Aorta (tissue), 5 donors: ENCODE measurements at regions not wholly inside any gene's neighbourhood (a gene's known extent, or its start where the extent isn't known, plus 50 kb on each side); places are given as distances from the start of the nearest gene placed in this dataset.

ENCODE experiments used
- ATAC-seq: fragments of 200-7000 bp; cut with Tn5 transposase; one replicate; pipeline ENCODE4 v1.9.1; 2022; ENCODE audit warnings: moderate library complexity; ENCODE audit not compliant: low FRiP score
- DNase-seq, 2 donors: peaks; one replicate each; pipeline ENCODE4 v3.0.0-alpha.2; 2020
- H3K27ac ChIP-seq, 2 donors: one replicate each; pipeline ENCODE4 v1.5.1; 2013; ENCODE audit warnings: low read length in 2 of 2, mild to moderate bottlenecking in 2 of 2, moderate library complexity in 2 of 2, control low read depth in 1 of 2, inconsistent platforms in 1 of 2, low read depth in 1 of 2
- H3K27me3 ChIP-seq, 2 donors: one replicate each; pipeline ENCODE4 v1.6.1; 2013; ENCODE audit warnings: control low read depth in 1 of 2, low read length in 1 of 2, mild to moderate bottlenecking in 1 of 2, moderate library complexity in 1 of 2; ENCODE audit not compliant: insufficient read depth in 2 of 2, control insufficient read depth in 1 of 2
- H3K36me3 ChIP-seq, 2 donors: one replicate each; pipeline ENCODE4 v1.6.1; 2013; ENCODE audit warnings: control low read depth in 1 of 2, low read length in 1 of 2, mild to moderate bottlenecking in 1 of 2; ENCODE audit not compliant: insufficient read depth in 2 of 2, control insufficient read depth in 1 of 2
- H3K4me1 ChIP-seq, 2 donors: one replicate each; pipeline ENCODE4 v1.6.1; 2013; ENCODE audit warnings: low read length in 2 of 2, control low read depth in 1 of 2, mild to moderate bottlenecking in 1 of 2, moderate library complexity in 1 of 2; ENCODE audit not compliant: insufficient read depth in 2 of 2, control insufficient read depth in 1 of 2
- H3K4me3 ChIP-seq, 2 donors: one replicate each; pipeline ENCODE4 v1.5.1; 2013; ENCODE audit warnings: low read length in 2 of 2, control low read depth in 1 of 2, mild to moderate bottlenecking in 1 of 2
- H3K9me3 ChIP-seq: one replicate; pipeline ENCODE4 v1.6.1; 2013; ENCODE audit warnings: mild to moderate bottlenecking, low read length; ENCODE audit not compliant: control insufficient read depth
- WGBS, 2 donors: extraction: QIAGEN DNeasy Blood & Tissue Kit; methylation state at CpG; one replicate each; pipeline ENCODE4 v1.1.7; 2013; 5-methylcytosine and 5-hydroxymethylcytosine counted together
- intact Hi-C, 2 donors: fragments of 100-400 bp; cut with DNase I; formaldehyde crosslinking; loops; one replicate each; pipeline versions ENCODE4 v1.14.2 to v1.15.0; 2022
- donor health status: healthy with polysubstance abuse.
- donor health status: Bipolar disorder and iron deficiency.
- donor health status: DM: no; HTN: no; CAD: no.
- donor health status: DM: no; HTN: no; CAD: no.
- donor health status: DM: yes; HTN: yes; CAD: no.

DNA sequence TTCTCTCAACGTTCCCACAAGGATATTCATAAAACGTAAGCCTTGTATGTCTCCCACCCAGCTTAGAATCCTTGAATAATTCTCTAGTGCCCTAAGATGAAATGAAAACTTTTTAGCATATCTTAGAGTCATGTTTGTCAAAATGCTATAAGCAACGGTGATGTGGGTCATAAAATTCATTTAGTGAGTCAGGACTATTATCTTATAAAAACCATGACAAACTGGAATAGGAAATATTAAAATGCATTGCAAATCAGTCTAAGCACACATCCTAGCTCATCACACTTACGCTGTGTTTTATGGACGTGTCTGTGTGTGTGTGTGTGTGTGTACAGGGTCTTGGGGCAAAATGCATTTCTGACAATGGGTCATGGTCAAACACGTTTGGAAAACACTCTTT is 119.9 kb upstream of the ST6GAL2 start:
- DNase-seq: no peak
- H3K4me1 ChIP-seq: no peaks in the 10 kb centered on the region
- no peaks in the 10 kb centered on the region for H3K36me3 ChIP-seq
- no peak overlapping the region for H3K27ac ChIP-seq
- H3K27me3 ChIP-seq: no peaks in the 10 kb centered on the region
- no peak for ATAC-seq
- intact Hi-C loops: no loop called here
- 83 to 85% methylated on average over 6 of the region's 6 CpGs for WGBS, 2 donors
- H3K9me3 ChIP-seq: no peaks in the 10 kb centered on the region
- no peak overlapping the region for H3K4me3 ChIP-seq

DNA sequence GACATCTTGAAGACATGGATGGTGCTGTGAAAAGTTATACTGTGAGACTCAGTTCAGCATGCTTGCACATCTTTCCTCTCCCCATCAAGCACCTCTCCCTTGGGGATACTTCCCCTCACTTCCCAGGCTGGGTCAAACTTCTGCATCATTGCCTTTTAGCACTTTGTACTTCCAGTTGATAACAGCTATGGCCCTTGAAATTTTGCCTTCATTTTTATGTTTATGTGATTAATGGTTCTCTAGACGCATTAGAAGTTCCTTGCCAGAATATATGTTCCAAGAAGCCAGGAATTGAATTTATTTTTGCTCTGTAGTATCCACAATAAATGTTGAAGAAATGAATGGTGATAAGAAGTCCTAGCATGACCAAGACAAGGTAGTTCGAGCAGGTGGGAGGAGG is 120.9 kb upstream of the ST6GAL2 start:
- no peaks in the 10 kb centered on the region for H3K27me3 ChIP-seq
- DNase-seq (no peak), ATAC-seq (no peak)
- no peak overlapping the region for H3K4me3 ChIP-seq
- no peaks in the 10 kb centered on the region for H3K9me3 ChIP-seq
- WGBS, 2 donors: 53 to 73% methylated on average over 2 of the region's 2 CpGs
- H3K36me3 ChIP-seq: no peaks in the 10 kb centered on the region
- H3K27ac ChIP-seq: no peak overlapping the region
- intact Hi-C loops: no loop called here
- no peaks in the 10 kb centered on the region for H3K4me1 ChIP-seq

DNA sequence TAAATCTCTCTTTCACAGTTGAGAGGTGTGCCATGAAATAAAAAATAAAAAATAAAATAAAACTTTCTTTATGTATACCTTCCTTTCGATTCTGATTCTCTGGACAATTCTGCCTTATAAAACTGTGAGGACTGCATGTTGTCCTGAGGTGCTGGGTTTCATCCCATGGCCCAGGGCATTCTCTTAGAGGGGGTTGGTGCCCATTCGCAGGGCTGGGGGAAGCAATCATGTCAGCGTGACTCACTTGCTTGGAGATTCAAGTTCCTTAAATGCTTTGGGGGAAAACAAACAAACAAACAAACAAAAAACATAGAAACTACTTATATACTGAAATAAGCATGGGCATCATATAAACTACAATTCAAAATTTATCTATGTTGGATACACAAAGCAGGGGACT is 122.0 kb upstream of the ST6GAL2 start:
- Histone ChIP-seq H3K4me1 (no peaks in the 10 kb centered on the region), H3K27ac (no peak overlapping the region), H3K4me3 (no peak overlapping the region), H3K36me3 (no peaks in the 10 kb centered on the region), H3K27me3 (no peaks in the 10 kb centered on the region), H3K9me3 (no peaks in the 10 kb centered on the region)
- intact Hi-C loops: no loop called here
- 62 to 93% methylated on average over 3 of the region's 3 CpGs for WGBS, 2 donors
- ATAC-seq (no peak), DNase-seq (no peak)

DNA sequence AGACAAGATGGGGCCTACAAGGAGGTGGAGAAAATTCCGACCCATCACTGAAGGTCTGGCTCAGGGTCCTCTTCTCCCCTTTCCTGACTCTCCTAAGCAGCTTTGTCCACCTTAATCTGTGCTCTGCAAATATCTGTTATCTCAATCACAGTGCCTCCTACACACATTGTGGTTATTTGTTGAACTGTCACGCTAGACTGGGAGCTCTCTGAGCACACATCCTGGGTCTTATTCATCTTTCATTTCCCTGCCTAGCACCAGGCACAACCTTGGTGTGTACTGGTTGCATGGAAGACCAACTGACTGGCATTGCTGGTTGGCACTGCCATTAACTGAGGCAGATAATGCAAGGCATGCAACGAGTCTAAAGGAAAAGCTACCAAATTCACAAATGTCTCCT is 122.9 kb upstream of the ST6GAL2 start:
- Histone ChIP-seq H3K27ac (no peak overlapping the region), H3K4me1 (no peaks in the 10 kb centered on the region), H3K9me3 (no peaks in the 10 kb centered on the region), H3K36me3 (no peaks in the 10 kb centered on the region), H3K27me3 (no peaks in the 10 kb centered on the region), H3K4me3 (no peak overlapping the region)
- ATAC-seq: no peak
- intact Hi-C loops: no loop called here
- 85 to 87% methylated on average over 3 of the region's 3 CpGs for WGBS, 2 donors
- no peak for DNase-seq

DNA sequence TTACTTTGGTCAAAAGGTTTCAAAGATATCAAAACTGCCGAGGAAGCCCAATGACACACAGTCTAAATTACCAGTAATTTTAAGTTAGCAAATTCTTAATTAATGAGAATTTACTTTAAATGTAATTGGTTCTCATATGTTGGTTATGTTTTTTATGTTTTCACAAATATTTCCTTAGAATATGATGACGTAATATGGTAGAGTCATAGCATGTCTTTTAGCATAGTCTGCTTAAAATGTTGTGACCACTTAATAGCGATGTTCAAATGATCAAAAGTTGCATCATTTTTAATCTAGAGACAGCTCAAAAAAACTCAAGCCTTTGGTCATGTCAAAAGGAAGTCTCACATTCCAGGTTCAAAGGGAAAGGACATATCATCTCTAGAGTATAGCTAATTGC is 123.3 kb upstream of the ST6GAL2 start:
- Histone ChIP-seq H3K36me3 (no peaks in the 10 kb centered on the region), H3K27ac (no peak overlapping the region), H3K4me3 (no peak overlapping the region), H3K9me3 (no peaks in the 10 kb centered on the region), H3K4me1 (no peaks in the 10 kb centered on the region), H3K27me3 (no peaks in the 10 kb centered on the region)
- DNase-seq: no peak
- ATAC-seq: no peak
- intact Hi-C loops: no loop called here
- 95 to 96% methylated on average over 3 of the region's 3 CpGs for WGBS, 2 donors

DNA sequence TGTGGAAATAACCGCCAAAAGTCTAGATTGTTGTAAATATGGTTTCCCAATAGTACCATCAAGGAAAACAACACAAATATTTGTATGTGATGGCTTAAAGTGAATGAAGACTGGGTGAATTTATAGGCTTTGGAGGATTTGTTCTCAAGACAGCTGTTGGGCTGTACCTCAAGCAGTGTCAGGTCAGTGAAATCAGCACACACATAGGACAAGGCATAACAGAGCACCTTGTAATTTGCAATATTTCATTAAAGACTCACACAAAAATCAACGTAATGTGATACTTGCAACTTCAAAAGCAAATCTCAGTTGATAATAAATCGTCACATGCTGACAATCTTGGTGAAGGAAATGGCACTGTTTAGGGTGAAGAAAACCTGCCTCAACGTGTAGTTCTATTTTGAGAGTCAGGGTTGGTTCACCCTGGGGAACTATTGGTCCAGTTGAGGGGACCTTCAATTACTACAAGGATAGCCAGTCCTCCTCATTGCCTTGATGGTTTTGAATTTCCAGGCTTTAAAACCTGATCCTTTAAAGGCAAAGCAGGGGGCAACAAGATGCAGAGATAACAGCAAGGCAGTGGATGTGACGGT is 126.8 kb upstream of the ST6GAL2 start:
- ATAC-seq (no peak), DNase-seq (no peak)
- WGBS, 2 donors: 89 to 92% methylated on average over 5 of the region's 5 CpGs
- no peaks in the 10 kb centered on the region for H3K9me3 ChIP-seq
- H3K27me3 ChIP-seq: no peaks in the 10 kb centered on the region
- H3K27ac ChIP-seq: no peak overlapping the region
- no peaks in the 10 kb centered on the region for H3K36me3 ChIP-seq
- intact Hi-C loops: no loop called here
- no peak overlapping the region for H3K4me3 ChIP-seq
- H3K4me1 ChIP-seq: no peaks in the 10 kb centered on the region

DNA sequence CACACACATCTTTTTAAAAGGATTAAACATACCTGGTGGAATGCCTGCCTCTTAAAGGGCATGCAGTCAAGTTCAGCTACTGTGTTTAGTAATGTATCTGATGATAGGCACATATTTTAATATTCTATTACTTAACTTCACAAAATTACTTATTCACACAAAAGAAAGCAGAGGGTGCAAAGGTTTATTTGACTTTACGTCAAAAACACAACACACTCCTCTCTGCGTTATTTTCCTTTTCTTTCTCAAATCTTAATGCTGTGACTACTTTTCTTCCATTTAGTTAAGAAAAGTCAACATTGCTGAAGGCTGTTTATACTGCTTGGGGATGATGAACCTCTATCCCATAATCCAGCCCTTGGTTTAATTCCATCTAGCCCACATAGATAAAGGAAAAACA is 127.9 kb upstream of the ST6GAL2 start:
- intact Hi-C loops: no loop called here
- DNase-seq: no peak

DNA sequence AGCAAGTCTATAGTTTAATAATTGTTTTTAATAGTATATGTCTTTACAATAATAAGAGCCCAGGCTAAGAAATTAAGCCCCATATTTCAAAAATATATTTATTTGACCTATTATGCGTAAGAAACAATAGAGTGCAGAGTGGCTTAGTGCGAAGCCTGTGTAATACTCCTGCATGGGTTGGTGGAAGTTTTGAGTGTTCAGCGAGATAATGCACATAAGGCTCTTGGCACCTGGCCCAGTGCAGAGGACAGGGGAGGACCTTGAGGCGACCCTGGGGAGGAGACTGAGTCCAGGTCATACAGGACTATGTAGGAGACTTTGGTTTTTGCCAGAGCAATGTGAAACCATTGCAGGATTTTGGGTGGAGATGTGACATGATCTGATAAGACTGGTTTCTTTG is 132.4 kb upstream of the ST6GAL2 start:
- Histone ChIP-seq H3K4me1 (no peaks in the 10 kb centered on the region), H3K36me3 (no peaks in the 10 kb centered on the region), H3K9me3 (no peaks in the 10 kb centered on the region), H3K27ac (no peak overlapping the region), H3K27me3 (no peaks in the 10 kb centered on the region), H3K4me3 (no peak overlapping the region)
- intact Hi-C loops: no loop called here
- DNase-seq: no peak
- 62 to 85% methylated on average over 4 of the region's 4 CpGs for WGBS, 2 donors
- ATAC-seq: no peak

More for the DNA sequence above, 127.9 kb upstream of the ST6GAL2 start:
- Histone ChIP-seq H3K9me3 (no peaks in the 10 kb centered on the region), H3K36me3 (no peaks in the 10 kb centered on the region), H3K27ac (no peak overlapping the region), H3K27me3 (no peaks in the 10 kb centered on the region), H3K4me3 (no peak overlapping the region), H3K4me1 (no peaks in the 10 kb centered on the region)
- no peak for ATAC-seq
- WGBS, 2 donors: 88 to 95% methylated on average over 2 of the region's 2 CpGs

DNA sequence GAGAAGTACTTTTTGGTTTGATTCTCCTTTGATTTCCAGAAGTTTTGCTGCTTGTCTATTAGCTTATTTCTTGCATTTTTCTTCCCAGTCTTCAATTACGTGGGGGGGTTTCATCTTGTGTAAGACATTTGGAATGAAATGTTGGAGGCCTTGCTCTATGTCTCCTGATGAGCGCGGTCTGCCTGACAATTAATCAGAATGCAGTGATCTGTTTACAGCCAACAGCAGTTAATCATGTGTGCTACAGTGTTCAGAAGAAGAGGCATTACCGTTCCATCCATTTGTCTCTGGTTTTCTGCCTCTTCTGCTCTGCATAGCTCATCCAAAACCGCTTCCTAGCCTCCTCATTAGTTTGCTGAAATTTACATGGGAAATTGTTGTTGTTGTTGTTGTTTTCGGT is 134.4 kb upstream of the ST6GAL2 start:
- 89 to 92% methylated on average over 6 of the region's 6 CpGs for WGBS, 2 donors
- ATAC-seq (no peak), DNase-seq (no peak)
- Histone ChIP-seq H3K27ac (no peak overlapping the region), H3K4me1 (no peaks in the 10 kb centered on the region), H3K36me3 (no peaks in the 10 kb centered on the region), H3K27me3 (no peaks in the 10 kb centered on the region), H3K4me3 (no peak overlapping the region), H3K9me3 (peaks cover 2% of the 10 kb centered on the region)
- intact Hi-C loops: no loop called here
